ENCODE measurements at regions not wholly inside any gene's neighbourhood (a gene's known extent, or its start where the extent isn't known, plus 50 kb on each side); places are given as distances from the start of the nearest gene placed in this dataset.
"Not testable (repeated sequence)": the region's sequence is repeated elsewhere in the genome, so short reads cannot be mapped to it uniquely, and the experiment has no call there.

DNA sequence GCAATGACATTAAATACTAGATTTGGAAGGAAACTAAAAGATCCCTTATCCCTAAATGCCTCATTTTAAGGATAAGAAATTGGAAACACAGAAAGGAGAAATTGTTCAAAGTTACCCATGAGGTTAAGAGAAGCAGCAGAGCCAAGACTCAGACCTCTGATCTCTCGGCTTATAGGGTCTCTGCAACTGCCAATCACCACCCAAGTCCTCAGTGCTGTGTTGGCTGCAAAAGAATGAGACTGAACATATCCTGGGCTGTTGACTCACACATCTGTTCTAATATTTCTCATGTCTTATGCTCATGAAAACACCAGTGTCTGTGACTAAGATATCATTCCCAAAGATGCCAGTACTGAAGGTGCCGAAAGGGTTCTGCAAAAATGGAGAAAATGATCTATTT, 153.3 kb downstream of the XPNPEP1 start:
- Histone ChIP-seq H3K9me3 (ENCODE audit: control insufficient read depth in 2 of 2, insufficient read depth in 1 of 2, low read depth in 1 of 2, low read length in 1 of 2) (no peaks in the 10 kb centered on the region), H3K36me3 (ENCODE audit: control insufficient read depth in 2 of 2, insufficient read depth in 2 of 2, low read length in 1 of 2) (no peaks in the 10 kb centered on the region), H3K27ac (ENCODE audit: low read depth in 2 of 2, low read length in 1 of 2) (no peak overlapping the region), H3K27me3 (ENCODE audit: control insufficient read depth in 1 of 2, insufficient read depth in 2 of 2, low read length in 2 of 2) (no peaks in the 10 kb centered on the region), H3K4me3 (ENCODE audit: low read depth in 1 of 2, low read length in 2 of 2) (no peak overlapping the region), H3K4me1 (ENCODE audit: control insufficient read depth in 2 of 2, insufficient read depth in 2 of 2, low read length in 1 of 2) (no peaks in the 10 kb centered on the region)
- 73 to 79% methylated on average over 2 of the region's 2 CpGs for WGBS, 2 donors

GRCh38 chr10:109765838-109766237, 157.5 kb downstream of the XPNPEP1 start:
- Histone ChIP-seq H3K27ac (ENCODE audit: low read depth in 2 of 2, low read length in 1 of 2) (no peak overlapping the region), H3K27me3 (ENCODE audit: control insufficient read depth in 1 of 2, insufficient read depth in 2 of 2, low read length in 2 of 2) (no peaks in the 10 kb centered on the region), H3K4me3 (ENCODE audit: low read depth in 1 of 2, low read length in 2 of 2) (no peak overlapping the region), H3K9me3 (ENCODE audit: control insufficient read depth in 2 of 2, insufficient read depth in 1 of 2, low read depth in 1 of 2, low read length in 1 of 2) (peaks cover 2 to 4% of the 10 kb centered on the region in 2 donors), H3K4me1 (ENCODE audit: control insufficient read depth in 2 of 2, insufficient read depth in 2 of 2, low read length in 1 of 2) (no peaks in the 10 kb centered on the region), H3K36me3 (ENCODE audit: control insufficient read depth in 2 of 2, insufficient read depth in 2 of 2, low read length in 1 of 2) (no peaks in the 10 kb centered on the region)
- 58 to 71% methylated on average over 2 of the region's 2 CpGs for WGBS, 2 donors

- Histone ChIP-seq H3K4me3 (ENCODE audit: low read depth in 1 of 2, low read length in 2 of 2) (no peak overlapping the region), H3K9me3 (ENCODE audit: control insufficient read depth in 2 of 2, insufficient read depth in 1 of 2, low read depth in 1 of 2, low read length in 1 of 2) (peaks cover 2 to 4% of the 10 kb centered on the region in 2 donors), H3K27me3 (ENCODE audit: control insufficient read depth in 1 of 2, insufficient read depth in 2 of 2, low read length in 2 of 2) (no peaks in the 10 kb centered on the region), H3K36me3 (ENCODE audit: control insufficient read depth in 2 of 2, insufficient read depth in 2 of 2, low read length in 1 of 2) (no peaks in the 10 kb centered on the region), H3K27ac (ENCODE audit: low read depth in 2 of 2, low read length in 1 of 2) (no peak overlapping the region), H3K4me1 (ENCODE audit: control insufficient read depth in 2 of 2, insufficient read depth in 2 of 2, low read length in 1 of 2) (no peaks in the 10 kb centered on the region)
Observed at GRCh38 chr10:109762555-109762954, 160.8 kb downstream of the XPNPEP1 start.

DNA sequence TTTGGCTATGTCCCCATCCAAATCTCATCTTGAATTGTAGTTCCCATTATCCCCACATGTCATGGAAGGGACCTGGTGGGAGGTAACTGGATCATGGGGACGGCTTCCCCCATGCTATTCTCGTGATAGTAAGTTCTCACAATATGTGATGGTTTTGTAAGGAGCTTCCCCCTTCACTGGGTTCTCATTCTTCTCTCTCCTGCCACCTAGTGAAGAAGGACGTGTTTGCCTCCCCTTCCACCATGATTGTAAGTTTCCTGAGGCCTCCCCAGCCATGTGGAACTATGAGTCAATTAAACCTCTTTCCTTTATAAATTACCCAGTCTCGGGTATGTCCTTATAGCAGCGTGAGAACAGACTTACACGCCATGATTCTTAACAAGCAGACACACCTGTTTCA, 165.6 kb downstream of the XPNPEP1 start:
- 70% methylated on average over 6 of the region's 6 CpGs for whole genome bisulfite sequencing, 2 donors
- H3K4me1 ChIP-seq (ENCODE audit: control insufficient read depth in 2 of 2, insufficient read depth in 2 of 2, low read length in 1 of 2); H3K9me3 ChIP-seq (ENCODE audit: control insufficient read depth in 2 of 2, insufficient read depth in 1 of 2, low read depth in 1 of 2, low read length in 1 of 2); H3K36me3 ChIP-seq (ENCODE audit: control insufficient read depth in 2 of 2, insufficient read depth in 2 of 2, low read length in 1 of 2); H3K27ac ChIP-seq (ENCODE audit: low read depth in 2 of 2, low read length in 1 of 2); H3K27me3 ChIP-seq (ENCODE audit: control insufficient read depth in 1 of 2, insufficient read depth in 2 of 2, low read length in 2 of 2); H3K4me3 ChIP-seq (ENCODE audit: low read depth in 1 of 2, low read length in 2 of 2): not testable (repeated sequence)

DNA sequence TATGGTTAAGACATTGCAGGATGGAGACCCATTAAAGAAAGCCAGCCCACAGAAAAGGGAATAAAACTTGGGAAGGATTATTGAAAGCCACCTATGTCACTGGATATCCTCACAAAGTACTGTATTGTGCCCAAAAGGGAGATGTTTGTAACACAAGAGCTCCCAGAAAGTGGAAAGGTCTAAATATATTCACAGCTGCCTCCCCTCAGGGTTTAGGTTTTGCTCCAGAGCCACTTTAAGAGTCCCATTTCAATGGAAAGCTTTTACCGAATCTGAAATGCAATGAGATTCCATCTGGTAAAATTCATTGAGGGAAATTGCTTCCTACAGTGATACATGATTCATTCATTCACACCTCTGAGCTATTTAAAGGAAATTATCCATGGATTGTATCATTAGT, 176.4 kb downstream of the XPNPEP1 start:
- H3K27ac ChIP-seq (ENCODE audit: low read depth in 2 of 2, low read length in 1 of 2), result no peak overlapping the region
- no peak overlapping the region for H3K4me3 ChIP-seq (ENCODE audit: low read depth in 1 of 2, low read length in 2 of 2)
- no peaks in the 10 kb centered on the region for H3K9me3 ChIP-seq (ENCODE audit: control insufficient read depth in 2 of 2, insufficient read depth in 1 of 2, low read depth in 1 of 2, low read length in 1 of 2)
- WGBS, 2 donors, result 61 to 72% methylated on average over 1 of the region's 1 CpG
- no peaks in the 10 kb centered on the region for H3K36me3 ChIP-seq (ENCODE audit: control insufficient read depth in 2 of 2, insufficient read depth in 2 of 2, low read length in 1 of 2)
- no peaks in the 10 kb centered on the region for H3K4me1 ChIP-seq (ENCODE audit: control insufficient read depth in 2 of 2, insufficient read depth in 2 of 2, low read length in 1 of 2)
- H3K27me3 ChIP-seq (ENCODE audit: control insufficient read depth in 1 of 2, insufficient read depth in 2 of 2, low read length in 2 of 2), result no peaks in the 10 kb centered on the region

GRCh38 chr10:109744020-109744419, 179.3 kb downstream of the XPNPEP1 start:
- H3K27me3 ChIP-seq (ENCODE audit: control insufficient read depth in 1 of 2, insufficient read depth in 2 of 2, low read length in 2 of 2), result no peaks in the 10 kb centered on the region
- no peak overlapping the region for H3K4me3 ChIP-seq (ENCODE audit: low read depth in 1 of 2, low read length in 2 of 2)
- no peaks in the 10 kb centered on the region for H3K9me3 ChIP-seq (ENCODE audit: control insufficient read depth in 2 of 2, insufficient read depth in 1 of 2, low read depth in 1 of 2, low read length in 1 of 2)
- H3K27ac ChIP-seq (ENCODE audit: low read depth in 2 of 2, low read length in 1 of 2), result no peak overlapping the region
- no peaks in the 10 kb centered on the region for H3K36me3 ChIP-seq (ENCODE audit: control insufficient read depth in 2 of 2, insufficient read depth in 2 of 2, low read length in 1 of 2)
- H3K4me1 ChIP-seq (ENCODE audit: control insufficient read depth in 2 of 2, insufficient read depth in 2 of 2, low read length in 1 of 2), result no peaks in the 10 kb centered on the region

DNA sequence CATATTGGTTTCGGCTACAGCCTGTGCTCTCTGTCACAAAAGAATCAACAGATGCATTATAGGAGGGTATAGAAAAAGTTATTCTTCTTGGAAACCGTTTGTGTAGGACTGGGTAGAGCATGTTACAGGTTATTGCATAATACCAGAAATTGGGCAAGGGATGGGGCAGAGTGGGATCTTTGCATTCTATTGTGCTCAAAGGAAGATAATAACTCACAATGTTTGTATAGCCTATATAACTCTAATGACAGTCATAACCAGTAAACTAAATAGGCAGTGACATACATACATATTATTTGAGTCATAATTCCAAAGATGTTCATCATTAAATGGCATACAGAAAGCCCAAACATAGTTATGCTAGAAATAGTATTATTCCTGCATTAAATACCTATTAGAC, 179.7 kb downstream of the XPNPEP1 start:
- Histone ChIP-seq H3K36me3 (ENCODE audit: control insufficient read depth in 2 of 2, insufficient read depth in 2 of 2, low read length in 1 of 2) (no peaks in the 10 kb centered on the region), H3K4me3 (ENCODE audit: low read depth in 1 of 2, low read length in 2 of 2) (no peak overlapping the region), H3K4me1 (ENCODE audit: control insufficient read depth in 2 of 2, insufficient read depth in 2 of 2, low read length in 1 of 2) (no peaks in the 10 kb centered on the region), H3K9me3 (ENCODE audit: control insufficient read depth in 2 of 2, insufficient read depth in 1 of 2, low read depth in 1 of 2, low read length in 1 of 2) (no peaks in the 10 kb centered on the region), H3K27me3 (ENCODE audit: control insufficient read depth in 1 of 2, insufficient read depth in 2 of 2, low read length in 2 of 2) (no peaks in the 10 kb centered on the region), H3K27ac (ENCODE audit: low read depth in 2 of 2, low read length in 1 of 2) (no peak overlapping the region)
- WGBS, 2 donors, result 37 to 49% methylated on average over 2 of the region's 2 CpGs

DNA sequence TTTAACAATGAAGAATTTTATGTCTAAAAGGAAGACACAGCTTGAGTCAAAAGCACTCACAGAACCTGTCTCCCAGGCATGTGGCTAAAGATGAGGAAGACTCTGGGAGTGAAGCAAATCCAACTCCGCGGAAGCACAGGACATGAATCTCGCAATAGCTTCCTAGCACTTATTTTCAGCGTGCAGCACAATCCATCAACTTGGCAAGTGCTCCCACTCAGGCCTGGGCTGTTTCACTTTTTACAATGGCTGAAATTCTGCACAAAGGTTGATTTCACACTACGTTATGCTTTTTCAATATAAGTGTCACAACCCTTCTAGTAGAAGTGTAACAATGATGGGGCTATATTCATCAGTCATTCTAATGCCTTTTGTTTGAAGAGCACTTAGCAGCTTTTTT, 180.2 kb downstream of the XPNPEP1 start:
- Histone ChIP-seq H3K9me3 (ENCODE audit: control insufficient read depth in 2 of 2, insufficient read depth in 1 of 2, low read depth in 1 of 2, low read length in 1 of 2) (no peaks in the 10 kb centered on the region), H3K4me3 (ENCODE audit: low read depth in 1 of 2, low read length in 2 of 2) (no peak overlapping the region), H3K4me1 (ENCODE audit: control insufficient read depth in 2 of 2, insufficient read depth in 2 of 2, low read length in 1 of 2) (no peaks in the 10 kb centered on the region), H3K36me3 (ENCODE audit: control insufficient read depth in 2 of 2, insufficient read depth in 2 of 2, low read length in 1 of 2) (no peaks in the 10 kb centered on the region), H3K27ac (ENCODE audit: low read depth in 2 of 2, low read length in 1 of 2) (no peak overlapping the region), H3K27me3 (ENCODE audit: control insufficient read depth in 1 of 2, insufficient read depth in 2 of 2, low read length in 2 of 2) (no peaks in the 10 kb centered on the region)
- 22 to 35% methylated on average over 5 of the region's 5 CpGs for WGBS, 2 donors

DNA sequence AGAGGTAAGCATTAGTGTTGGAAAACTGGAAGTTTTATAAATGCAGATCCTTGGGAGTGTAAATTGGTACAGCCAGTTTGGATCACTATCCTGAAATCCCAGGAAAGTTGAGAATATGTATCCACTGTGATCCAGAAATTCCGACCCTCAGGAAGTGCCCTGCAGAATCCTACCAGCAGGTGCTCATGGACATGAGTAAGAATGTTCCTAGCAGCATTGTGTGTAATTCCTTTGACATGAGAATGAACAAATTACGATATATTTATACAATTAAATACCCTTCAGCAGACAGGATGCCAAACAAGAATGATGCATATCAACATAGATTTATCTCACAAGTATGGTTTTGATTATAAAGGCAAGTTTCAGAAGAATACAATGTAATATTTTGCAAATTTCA, 181.6 kb downstream of the XPNPEP1 start:
- H3K27ac ChIP-seq (ENCODE audit: low read depth in 2 of 2, low read length in 1 of 2), result no peak overlapping the region
- no peaks in the 10 kb centered on the region for H3K27me3 ChIP-seq (ENCODE audit: control insufficient read depth in 1 of 2, insufficient read depth in 2 of 2, low read length in 2 of 2)
- 69 to 70% methylated on average over 2 of the region's 2 CpGs for WGBS, 2 donors
- H3K9me3 ChIP-seq (ENCODE audit: control insufficient read depth in 2 of 2, insufficient read depth in 1 of 2, low read depth in 1 of 2, low read length in 1 of 2), result no peaks in the 10 kb centered on the region
- no peaks in the 10 kb centered on the region for H3K36me3 ChIP-seq (ENCODE audit: control insufficient read depth in 2 of 2, insufficient read depth in 2 of 2, low read length in 1 of 2)
- H3K4me3 ChIP-seq (ENCODE audit: low read depth in 1 of 2, low read length in 2 of 2), result no peak overlapping the region
- no peaks in the 10 kb centered on the region for H3K4me1 ChIP-seq (ENCODE audit: control insufficient read depth in 2 of 2, insufficient read depth in 2 of 2, low read length in 1 of 2)

- no peaks in the 10 kb centered on the region for H3K36me3 ChIP-seq (ENCODE audit: control insufficient read depth in 2 of 2, insufficient read depth in 2 of 2, low read length in 1 of 2)
- no peaks in the 10 kb centered on the region for H3K27me3 ChIP-seq (ENCODE audit: control insufficient read depth in 1 of 2, insufficient read depth in 2 of 2, low read length in 2 of 2)
- H3K27ac ChIP-seq (ENCODE audit: low read depth in 2 of 2, low read length in 1 of 2), result no peak overlapping the region
- H3K9me3 ChIP-seq (ENCODE audit: control insufficient read depth in 2 of 2, insufficient read depth in 1 of 2, low read depth in 1 of 2, low read length in 1 of 2), result no peaks in the 10 kb centered on the region
- no peak overlapping the region for H3K4me3 ChIP-seq (ENCODE audit: low read depth in 1 of 2, low read length in 2 of 2)
- no peaks in the 10 kb centered on the region for H3K4me1 ChIP-seq (ENCODE audit: control insufficient read depth in 2 of 2, insufficient read depth in 2 of 2, low read length in 1 of 2)
- 62 to 71% methylated on average over 3 of the region's 3 CpGs for WGBS, 2 donors
Observed at GRCh38 chr10:109740436-109740835, 182.9 kb downstream of the XPNPEP1 start.
